ENCODE measurements at regions not wholly inside any gene's neighbourhood (a gene's known extent, or its start where the extent isn't known, plus 50 kb on each side); places are given as distances from the start of the nearest gene placed in this dataset.

DNA sequence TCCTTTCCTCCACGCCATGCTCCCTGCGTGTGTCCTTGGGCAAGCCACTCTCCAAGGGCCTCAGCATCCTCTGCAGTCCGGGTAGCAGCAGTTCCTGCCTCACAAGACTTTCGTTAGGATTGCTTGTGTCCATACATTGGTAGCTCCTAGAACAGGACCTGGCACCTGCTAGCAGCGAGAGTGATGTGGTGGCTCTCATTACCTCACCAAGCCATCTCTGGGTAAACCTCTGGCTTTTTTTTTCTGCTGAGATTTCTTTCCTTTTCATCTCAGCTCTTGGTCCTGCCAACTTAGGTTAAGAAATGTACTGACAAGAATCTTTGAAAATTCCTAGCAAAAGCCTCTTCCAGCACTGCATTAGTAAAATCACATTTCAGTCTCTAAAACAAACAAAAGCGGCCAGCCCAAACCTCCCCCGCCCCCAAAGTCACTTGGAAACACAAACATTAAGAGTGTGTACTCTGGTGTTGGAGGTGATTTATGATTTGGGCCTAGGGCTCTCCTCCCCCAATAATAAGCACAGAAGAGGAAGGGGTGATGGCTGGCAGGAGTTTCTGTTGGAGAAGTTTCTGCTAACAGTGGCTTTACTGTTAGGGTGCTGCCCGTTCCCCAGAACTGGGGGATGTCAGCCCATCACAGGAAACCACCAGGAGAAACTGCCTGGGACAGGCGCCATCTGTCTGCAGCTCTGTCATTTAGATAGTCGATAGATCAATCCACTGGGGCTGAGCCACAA is 199.2 kb downstream of the CD83 start:
- TF ChIP-seq, protein P1, sequence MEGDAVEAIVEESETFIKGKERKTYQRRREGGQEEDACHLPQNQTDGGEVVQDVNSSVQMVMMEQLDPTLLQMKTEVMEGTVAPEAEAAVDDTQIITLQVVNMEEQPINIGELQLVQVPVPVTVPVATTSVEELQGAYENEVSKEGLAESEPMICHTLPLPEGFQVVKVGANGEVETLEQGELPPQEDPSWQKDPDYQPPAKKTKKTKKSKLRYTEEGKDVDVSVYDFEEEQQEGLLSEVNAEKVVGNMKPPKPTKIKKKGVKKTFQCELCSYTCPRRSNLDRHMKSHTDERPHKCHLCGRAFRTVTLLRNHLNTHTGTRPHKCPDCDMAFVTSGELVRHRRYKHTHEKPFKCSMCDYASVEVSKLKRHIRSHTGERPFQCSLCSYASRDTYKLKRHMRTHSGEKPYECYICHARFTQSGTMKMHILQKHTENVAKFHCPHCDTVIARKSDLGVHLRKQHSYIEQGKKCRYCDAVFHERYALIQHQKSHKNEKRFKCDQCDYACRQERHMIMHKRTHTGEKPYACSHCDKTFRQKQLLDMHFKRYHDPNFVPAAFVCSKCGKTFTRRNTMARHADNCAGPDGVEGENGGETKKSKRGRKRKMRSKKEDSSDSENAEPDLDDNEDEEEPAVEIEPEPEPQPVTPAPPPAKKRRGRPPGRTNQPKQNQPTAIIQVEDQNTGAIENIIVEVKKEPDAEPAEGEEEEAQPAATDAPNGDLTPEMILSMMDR (IDR thresholded peaks at IDR 0.05; ENCODE audit: insufficient read depth, low read depth, low read length), result no peak
- TF ChIP-seq EZH2 (IDR thresholded peaks at IDR 0.05; ENCODE audit: insufficient read depth, low read length), result no peak
